ENCODE measurements at regions not wholly inside any gene's neighbourhood (a gene's known extent, or its start where the extent isn't known, plus 50 kb on each side); places are given as distances from the start of the nearest gene placed in this dataset.

DNA sequence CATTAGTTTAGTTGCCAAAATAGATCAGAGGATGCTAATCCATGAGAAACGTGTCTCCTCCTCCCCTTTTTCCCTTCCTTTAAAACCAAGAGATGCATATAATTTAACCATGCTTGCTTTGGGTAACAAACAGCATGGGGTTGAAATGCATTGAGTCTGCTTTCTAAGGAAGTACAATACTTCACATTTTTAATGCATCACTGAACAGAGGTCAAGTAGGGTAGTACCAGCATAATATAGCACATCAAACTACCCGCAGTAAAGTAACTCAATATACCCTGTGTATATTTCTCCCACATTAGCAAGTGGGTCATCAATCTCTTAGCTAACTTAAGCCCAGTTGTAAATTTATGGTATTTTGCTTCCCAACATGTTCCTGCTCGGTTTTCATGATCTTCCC is 239.3 kb upstream of the SEMA3C start:
- in situ Hi-C loops (cut with HindIII; ENCODE audit: extremely low pct_ligation_motif_present, low pct_unique_long_range_greater_than_20kb), result no loop called here

More for the DNA sequence above, 239.3 kb upstream of the SEMA3C start:
- H3K4me2 ChIP-seq (ENCODE audit: low read depth, low read length), result no peak overlapping the region
- FAIRE-seq (no peak), DNase-seq (ENCODE audit: low spot score) (no peak), ATAC-seq (no peak)
- no peak overlapping the region for H3K9ac ChIP-seq (ENCODE audit: insufficient read depth, low read depth, low read length)
- H3K79me2 ChIP-seq (ENCODE audit: insufficient read depth, low read length), result no peaks in the 10 kb centered on the region
- H3K36me3 ChIP-seq (replicated peaks in 1 of 2; ENCODE audit: control insufficient read depth in 1 of 2, insufficient read depth in 2 of 2, low read length in 2 of 2), result no peaks in the 10 kb centered on the region
- H3K27me3 ChIP-seq (ENCODE audit: control insufficient read depth in 1 of 2, insufficient read depth in 2 of 2, low read length in 2 of 2), result no peaks in the 10 kb centered on the region
- TF ChIP-seq KDM3A (CRISPR knock-in tag; IDR thresholded peaks at IDR 0.05; ENCODE audit: low read depth), result no peak
- no peak for TF ChIP-seq RXRA (CRISPR knock-in tag; IDR thresholded peaks at IDR 0.05)
- TF ChIP-seq MIXL1 (CRISPR knock-in tag; IDR thresholded peaks at IDR 0.05), result no peak
- no peak for TF ChIP-seq HNRNPUL1 (IDR thresholded peaks at IDR 0.05; ENCODE audit: low read depth, low read length)
- no peak for TF ChIP-seq ZNF30 (CRISPR knock-in tag; IDR thresholded peaks at IDR 0.05)
- no peak for TF ChIP-seq RFX5 (IDR thresholded peaks at IDR 0.05; ENCODE audit: low read depth, low read length)
- no peak for TF ChIP-seq TOE1 (CRISPR knock-in tag; IDR thresholded peaks at IDR 0.05)
- TF ChIP-seq, protein P1, sequence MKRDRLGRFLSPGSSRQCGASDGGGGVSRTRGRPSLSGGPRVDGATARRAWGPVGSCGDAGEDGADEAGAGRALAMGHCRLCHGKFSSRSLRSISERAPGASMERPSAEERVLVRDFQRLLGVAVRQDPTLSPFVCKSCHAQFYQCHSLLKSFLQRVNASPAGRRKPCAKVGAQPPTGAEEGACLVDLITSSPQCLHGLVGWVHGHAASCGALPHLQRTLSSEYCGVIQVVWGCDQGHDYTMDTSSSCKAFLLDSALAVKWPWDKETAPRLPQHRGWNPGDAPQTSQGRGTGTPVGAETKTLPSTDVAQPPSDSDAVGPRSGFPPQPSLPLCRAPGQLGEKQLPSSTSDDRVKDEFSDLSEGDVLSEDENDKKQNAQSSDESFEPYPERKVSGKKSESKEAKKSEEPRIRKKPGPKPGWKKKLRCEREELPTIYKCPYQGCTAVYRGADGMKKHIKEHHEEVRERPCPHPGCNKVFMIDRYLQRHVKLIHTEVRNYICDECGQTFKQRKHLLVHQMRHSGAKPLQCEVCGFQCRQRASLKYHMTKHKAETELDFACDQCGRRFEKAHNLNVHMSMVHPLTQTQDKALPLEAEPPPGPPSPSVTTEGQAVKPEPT (CRISPR knock-in tag; IDR thresholded peaks at IDR 0.05; ENCODE audit: low read depth), result no peak
- TF ChIP-seq BHLHE40 (IDR thresholded peaks at IDR 0.05; ENCODE audit: low read length), result no peak
- TF ChIP-seq ZNF570 (CRISPR knock-in tag; IDR thresholded peaks at IDR 0.05; ENCODE audit: borderline replicate concordance), result no peak
- TF ChIP-seq KDM5A (IDR thresholded peaks at IDR 0.05; ENCODE audit: borderline replicate concordance, low read length), result no peak
- no peak for TF ChIP-seq ZBTB38 (CRISPR knock-in tag; IDR thresholded peaks at IDR 0.05)
- no peak for TF ChIP-seq HNRNPL (IDR thresholded peaks at IDR 0.05; ENCODE audit: low read depth, low read length)
- TF ChIP-seq ASH2L (IDR thresholded peaks at IDR 0.05; ENCODE audit: insufficient read length, low read depth, low read length), result no peak
- no peak for TF ChIP-seq PCBP2 (optimal IDR thresholded peaks at IDR 0.05; ENCODE audit: low read depth, low read length, poor library complexity, severe bottlenecking)
- no peak for TF ChIP-seq ZNF713 (CRISPR knock-in tag; IDR thresholded peaks at IDR 0.05)
- POLR2A ChIA-PET, result no interaction called here
- no peak overlapping the region for H3K4me3 ChIP-seq (replicated peaks in 1 of 3; ENCODE audit: insufficient read depth in 1 of 3, low read depth in 2 of 3, low read length in 3 of 3)
- intact Hi-C loops (cut with micrococcal nuclease; ENCODE audit: unreplicated experiment), result no loop called here
- BruUV-seq (replicated peaks), result no TSS peak
- no peaks in the 10 kb centered on the region for H4K20me1 ChIP-seq (ENCODE audit: insufficient read depth, low read length)
- no peak overlapping the region for H3K27ac ChIP-seq (ENCODE audit: extremely low read length, insufficient read depth, low read length)
- CTCF ChIA-PET (ENCODE audit: low intra/inter-chr PET ratio, low total read pairs), result no interaction called here
- no peaks in the 10 kb centered on the region for H3K9me3 ChIP-seq (ENCODE audit: low read length)
- H2AFZ ChIP-seq (ENCODE audit: low read length), result no peak overlapping the region
- peaks cover 56% of the 10 kb centered on the region for H3K4me1 ChIP-seq (ENCODE audit: insufficient read depth, low read length)
- 97% methylated on average over 3 of the region's 3 CpGs for WGBS (ENCODE audit: low lambda C conversion rate)

Measured in HepG2 (cell line).